NT2/D1 (cell line): ENCODE measurements at regions not wholly inside any gene's neighbourhood (a gene's known extent, or its start where the extent isn't known, plus 50 kb on each side); places are given as distances from the start of the nearest gene placed in this dataset.
"Not testable (repeated sequence)": the region's sequence is repeated elsewhere in the genome, so short reads cannot be mapped to it uniquely, and the experiment has no call there.

Experiments
- DNase-seq: peaks from one replicate; pipeline ENCODE4 v3.0.0-alpha.2; 2011; ENCODE audit warnings: low read depth, low spot score
- H3K27me3 ChIP-seq: 2 replicates; pipeline ENCODE4 v1.6.0; 2011; ENCODE audit warnings: mild to moderate bottlenecking; ENCODE audit not compliant: insufficient read length, insufficient read depth
- H3K36me3 ChIP-seq: 2 replicates; pipeline ENCODE4 v1.6.1; 2011; ENCODE audit warnings: mild to moderate bottlenecking, low read length, mixed read lengths; ENCODE audit not compliant: insufficient read depth, insufficient read length
- H3K4me1 ChIP-seq: 2 replicates; pipeline ENCODE4 v1.5.1; 2011; ENCODE audit not compliant: insufficient read depth, insufficient read length
- H3K4me3 ChIP-seq: 2 replicates; pipeline ENCODE4 v1.5.1; 2011; ENCODE audit warnings: low read depth; ENCODE audit not compliant: insufficient read length
- H3K9ac ChIP-seq: 2 replicates; pipeline ENCODE4 v1.6.0; 2011; ENCODE audit warnings: low read depth; ENCODE audit not compliant: insufficient read length
- H3K9me3 ChIP-seq: 2 replicates; pipeline ENCODE4 v1.5.1; 2011; ENCODE audit warnings: mild to moderate bottlenecking, low read length; ENCODE audit not compliant: insufficient read depth

GRCh38 chr20:30565086-30565485, 692.4 kb upstream of the DEFB115 start:
- not testable (repeated sequence) for H3K4me3 ChIP-seq, H3K27me3 ChIP-seq, DNase-seq, H3K36me3 ChIP-seq, H3K9ac ChIP-seq, H3K9me3 ChIP-seq, H3K4me1 ChIP-seq

- H3K36me3 ChIP-seq, DNase-seq, H3K4me3 ChIP-seq, H3K9ac ChIP-seq, H3K27me3 ChIP-seq, H3K4me1 ChIP-seq, H3K9me3 ChIP-seq: not testable (repeated sequence)
These were observed 687.6 kb upstream of the DEFB115 start for GRCh38 chr20:30569867-30570266.

GRCh38 chr20:30570622-30571021, 686.8 kb upstream of the DEFB115 start:
- not testable (repeated sequence) for H3K27me3 ChIP-seq, H3K4me1 ChIP-seq, H3K4me3 ChIP-seq, H3K36me3 ChIP-seq, DNase-seq, H3K9ac ChIP-seq, H3K9me3 ChIP-seq

- H3K9me3 ChIP-seq, H3K4me3 ChIP-seq, DNase-seq, H3K9ac ChIP-seq, H3K36me3 ChIP-seq, H3K27me3 ChIP-seq, H3K4me1 ChIP-seq: not testable (repeated sequence)
These were observed 683.1 kb upstream of the DEFB115 start for GRCh38 chr20:30574337-30574736.

- not testable (repeated sequence) for DNase-seq, H3K9ac ChIP-seq, H3K9me3 ChIP-seq, H3K4me1 ChIP-seq, H3K36me3 ChIP-seq, H3K27me3 ChIP-seq
- H3K4me3 ChIP-seq = peak overlapping the region; percentile 43
These were observed 678.4 kb upstream of the DEFB115 start for GRCh38 chr20:30579069-30579468.

GRCh38 chr20:30579824-30580438, 677.5 kb upstream of the DEFB115 start:
- DNase-seq = peak; percentile 49
- not testable (repeated sequence) for H3K27me3 ChIP-seq, H3K36me3 ChIP-seq, H3K4me1 ChIP-seq, H3K9ac ChIP-seq, H3K9me3 ChIP-seq
- peak overlapping the region; percentile 43 for H3K4me3 ChIP-seq

GRCh38 chr20:30581839-30582238, 675.6 kb upstream of the DEFB115 start:
- H3K27me3 ChIP-seq, H3K9ac ChIP-seq: not testable (repeated sequence)

GRCh38 chr20:30584403-30584802, 673.1 kb upstream of the DEFB115 start:
- not testable (repeated sequence) for H3K27me3 ChIP-seq, H3K4me3 ChIP-seq, H3K4me1 ChIP-seq, DNase-seq, H3K9me3 ChIP-seq, H3K9ac ChIP-seq, H3K36me3 ChIP-seq

More at GRCh38 chr20:30581839-30582238, 675.6 kb upstream of the DEFB115 start:
- H3K4me3 ChIP-seq, H3K9me3 ChIP-seq, DNase-seq, H3K4me1 ChIP-seq, H3K36me3 ChIP-seq: not testable (repeated sequence)

- not testable (repeated sequence) for H3K4me1 ChIP-seq, H3K36me3 ChIP-seq, H3K27me3 ChIP-seq, H3K9me3 ChIP-seq, H3K9ac ChIP-seq
- DNase-seq = peak; percentile 47
- H3K4me3 ChIP-seq = peak overlapping the region; percentile 26
These were observed 672.1 kb upstream of the DEFB115 start for GRCh38 chr20:30585244-30585796.

- not testable (repeated sequence) for H3K27me3 ChIP-seq, H3K9me3 ChIP-seq, H3K9ac ChIP-seq, H3K36me3 ChIP-seq, DNase-seq, H3K4me1 ChIP-seq, H3K4me3 ChIP-seq
These were observed 671.3 kb upstream of the DEFB115 start for GRCh38 chr20:30586178-30586577.
